ENCODE measurements at regions not wholly inside any gene's neighbourhood (a gene's known extent, or its start where the extent isn't known, plus 50 kb on each side); places are given as distances from the start of the nearest gene placed in this dataset.
"Not testable (repeated sequence)": the region's sequence is repeated elsewhere in the genome, so short reads cannot be mapped to it uniquely, and the experiment has no call there.

GRCh38 chr1:94296018-94296417, 58.6 kb upstream of the ARHGAP29 start:
- ATAC-seq: no peak
- TF ChIP-seq CSDC2 (CRISPR knock-in tag; IDR thresholded peaks at IDR 0.05): no peak
- TF ChIP-seq SNAI2 (CRISPR knock-in tag; IDR thresholded peaks at IDR 0.05): no peak
- TF ChIP-seq BACH2 (CRISPR knock-in tag; IDR thresholded peaks at IDR 0.05; ENCODE audit: borderline replicate concordance): no peak

- ATAC-seq: not testable (repeated sequence)
Measured at GRCh38 chr1:94292978-94293377, 55.6 kb upstream of the ARHGAP29 start.

GRCh38 chr1:94289244-94289643, 51.9 kb upstream of the ARHGAP29 start:
- not testable (repeated sequence) for ATAC-seq

Data from SK-N-SH treated with all-trans-retinoic acid at 6 μM for 48 hours (cell line).